NT2/D1 (cell line): ENCODE measurements at regions not wholly inside any gene's neighbourhood (a gene's known extent, or its start where the extent isn't known, plus 50 kb on each side); places are given as distances from the start of the nearest gene placed in this dataset.

Experiments used
- YY1 ChIP-seq: IDR thresholded peaks from 2 replicates; pipeline ENCODE4 v1.6.1; 2011; ENCODE audit not compliant: insufficient read length, insufficient read depth
- ZNF274 ChIP-seq: IDR thresholded peaks from 2 replicates; pipeline ENCODE4 v1.6.1; 2011; ENCODE audit warnings: mild to moderate bottlenecking, low read depth, low read length

DNA sequence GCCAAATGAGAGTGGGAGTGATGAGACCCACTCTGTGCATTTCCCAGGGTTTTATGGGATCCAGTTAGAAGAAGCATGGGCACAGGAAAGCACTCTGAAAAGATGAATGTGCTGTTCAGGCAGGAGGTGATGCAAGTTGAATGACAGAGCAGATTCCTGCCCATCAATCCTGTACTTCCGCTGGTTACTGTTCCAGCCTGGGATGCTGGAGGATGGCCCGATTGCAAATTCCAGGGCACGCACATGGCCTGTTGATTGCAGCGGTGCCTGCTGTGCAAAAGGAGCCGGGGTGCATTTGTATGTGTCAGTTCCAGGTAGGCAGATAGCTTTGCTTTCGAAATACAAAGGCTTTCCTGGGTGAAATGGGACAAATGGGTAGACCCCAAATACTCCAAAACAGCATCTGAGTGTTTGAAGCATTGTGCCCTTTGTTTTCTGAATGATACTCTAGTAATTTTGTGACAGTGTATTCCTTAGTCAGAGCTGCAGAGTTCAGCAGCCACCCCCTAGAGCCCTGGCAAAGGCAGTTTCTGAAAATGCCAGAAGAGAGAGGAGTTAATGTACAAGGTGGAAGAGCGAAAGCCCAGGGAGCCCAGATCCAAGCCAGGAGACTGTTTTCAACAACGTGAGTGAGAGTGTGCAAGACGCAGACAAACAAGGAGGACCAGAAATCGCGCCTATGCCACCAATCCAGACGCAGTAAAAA is 454.2 kb upstream of the CLINT1 start:
- TF ChIP-seq ZNF274 (no peak), YY1 (no peak)
